ENCODE measurements at regions not wholly inside any gene's neighbourhood (a gene's known extent, or its start where the extent isn't known, plus 50 kb on each side); places are given as distances from the start of the nearest gene placed in this dataset.
A peak's percentile ranks its signal among the peaks of the same experiment; 100 is the strongest.
"Not testable (repeated sequence)": the region's sequence is repeated elsewhere in the genome, so short reads cannot be mapped to it uniquely, and the experiment has no call there.

- intact Hi-C loops (cut with DNase I) = loop anchor here in 1 of 2 donors (2.0 to 10.0 kb wide), 2 partner anchors 57 to 105 kb away; no protein-coding TSS in a partner anchor
- Histone ChIP-seq H3K27ac (no peak overlapping the region), H3K36me3 (ENCODE audit: insufficient read depth in 1 of 2, low read depth in 1 of 2) (no peaks in the 10 kb centered on the region), H3K4me3 (peak overlapping the region; percentile 86), H3K4me1 (peaks cover 11% of the 10 kb centered on the region), H3K27me3 (ENCODE audit: insufficient read depth in 3 of 3, low read length in 2 of 3) (peaks cover 0 to 52% (median 3%) of the 10 kb centered on the region in 3 donors), H3K9me3 (no peaks in the 10 kb centered on the region)
- no peak for ATAC-seq
- WGBS, 3 donors = 13% methylated on average over 9 of the region's 9 CpGs
- no peak for TF ChIP-seq CTCF (IDR thresholded peaks at IDR 0.05)
- DNase-seq = no peak
Measured at GRCh38 chr6:28839443-28840120, 84.2 kb downstream of the TRIM27 start.

GRCh38 chr6:28841290-28841689 lies 82.5 kb downstream of the TRIM27 start:
- intact Hi-C loops (cut with DNase I) = no loop called here

GRCh38 chr6:28848756-28849155 lies 75.0 kb downstream of the TRIM27 start:
- intact Hi-C loops (cut with DNase I); H3K36me3 ChIP-seq (ENCODE audit: insufficient read depth in 1 of 2, low read depth in 1 of 2); H3K4me1 ChIP-seq; H3K27me3 ChIP-seq (ENCODE audit: insufficient read depth in 3 of 3, low read length in 2 of 3); H3K4me3 ChIP-seq; DNase-seq; ATAC-seq; H3K9me3 ChIP-seq; H3K27ac ChIP-seq: not testable (repeated sequence)
- 65 to 68% (median 67%) methylated on average over 7 of the region's 7 CpGs for WGBS, 3 donors

More at GRCh38 chr6:28841290-28841689, 82.5 kb downstream of the TRIM27 start:
- Histone ChIP-seq H3K27me3 (ENCODE audit: insufficient read depth in 3 of 3, low read length in 2 of 3) (peaks cover 0 to 42% (median 3%) of the 10 kb centered on the region in 3 donors), H3K9me3 (no peaks in the 10 kb centered on the region), H3K36me3 (ENCODE audit: insufficient read depth in 1 of 2, low read depth in 1 of 2) (no peaks in the 10 kb centered on the region), H3K27ac (no peak overlapping the region), H3K4me1 (peaks cover 11% of the 10 kb centered on the region), H3K4me3 (no peak overlapping the region)
- TF ChIP-seq CTCF (IDR thresholded peaks at IDR 0.05) = no peak
- DNase-seq (no peak), ATAC-seq (no peak)
- 51 to 53% (median 53%) methylated on average over 3 of the region's 3 CpGs for WGBS, 3 donors

All from psoas muscle (tissue), 7 donors.